Astrocyte (in vitro differentiated cells and primary cell): ENCODE measurements at regions not wholly inside any gene's neighbourhood (a gene's known extent, or its start where the extent isn't known, plus 50 kb on each side); places are given as distances from the start of the nearest gene placed in this dataset.

Experiments
- DNase-seq: peaks from one replicate; pipeline ENCODE4 v3.0.0-alpha.2; 2010; ENCODE audit warnings: low read depth
- FAIRE-seq: peaks from 2 replicates; lab custom pipeline; 2011; peaks lifted over from hg19 to GRCh38; lab: Jason Lieb, UNC
- H2AFZ ChIP-seq: 2 replicates; pipeline ENCODE4 v1.6.0; 2012; ENCODE audit warnings: low read depth, low read length, inconsistent platforms
- H3K27ac ChIP-seq: 2 replicates; pipeline ENCODE4 v1.5.1; 2011; ENCODE audit warnings: low read depth, low read length, inconsistent platforms
- H3K27me3 ChIP-seq: 2 replicates; pipeline ENCODE4 v1.6.0; 2011; ENCODE audit warnings: low read length, inconsistent platforms; ENCODE audit not compliant: insufficient read depth
- H3K36me3 ChIP-seq: 2 replicates; pipeline ENCODE4 v1.5.1; 2011; ENCODE audit warnings: low read length, inconsistent platforms; ENCODE audit not compliant: insufficient read depth
- H3K4me1 ChIP-seq: 2 replicates; pipeline ENCODE4 v1.5.1; 2011; ENCODE audit warnings: low read length, inconsistent platforms; ENCODE audit not compliant: insufficient read depth
- H3K4me2 ChIP-seq: 2 replicates; pipeline ENCODE4 v1.6.0; 2012; ENCODE audit warnings: low read length, inconsistent platforms
- H3K4me3 ChIP-seq: 2 replicates; pipeline ENCODE4 v1.5.1; 2011; ENCODE audit warnings: low read depth, mild to moderate bottlenecking, low read length, inconsistent platforms; ENCODE audit not compliant: insufficient read depth
- H3K79me2 ChIP-seq: 2 replicates; pipeline ENCODE4 v1.6.0; 2012; ENCODE audit warnings: mild to moderate bottlenecking, low read length, inconsistent platforms; ENCODE audit not compliant: insufficient read depth
- H3K9ac ChIP-seq: 2 replicates; pipeline ENCODE4 v1.6.0; 2012; ENCODE audit warnings: mild to moderate bottlenecking, low read length, inconsistent platforms
- H3K9me3 ChIP-seq: 2 replicates; pipeline ENCODE4 v1.5.1; 2012; ENCODE audit warnings: low read depth, mild to moderate bottlenecking, low read length, inconsistent platforms; ENCODE audit not compliant: insufficient read depth
- H4K20me1 ChIP-seq: 2 replicates; pipeline ENCODE4 v1.6.0; 2012; ENCODE audit warnings: low read length, inconsistent platforms; ENCODE audit not compliant: insufficient read depth
- H3K27ac Mint-ChIP-seq: one replicate; pipeline ENCODE4 v1.8.0; 2021; ENCODE audit warnings: mild to moderate bottlenecking, mixed read lengths; ENCODE audit not compliant: unreplicated experiment
- H3K27me3 Mint-ChIP-seq: one replicate; pipeline ENCODE4 v1.8.0; 2021; ENCODE audit warnings: low read depth, mixed read lengths; ENCODE audit not compliant: unreplicated experiment
- H3K36me3 Mint-ChIP-seq: one replicate; pipeline ENCODE4 v1.8.0; 2021; ENCODE audit warnings: low read depth, mixed read lengths; ENCODE audit not compliant: unreplicated experiment
- H3K4me1 Mint-ChIP-seq: one replicate; pipeline ENCODE4 v1.8.0; 2021; ENCODE audit warnings: low read depth, mixed read lengths; ENCODE audit not compliant: unreplicated experiment
- H3K4me3 Mint-ChIP-seq: one replicate; pipeline ENCODE4 v1.8.0; 2021; ENCODE audit warnings: mild to moderate bottlenecking, moderate library complexity, mixed read lengths; ENCODE audit not compliant: unreplicated experiment
- H3K9me3 Mint-ChIP-seq: one replicate; pipeline ENCODE4 v1.8.0; 2021; ENCODE audit warnings: mild to moderate bottlenecking, mixed read lengths; ENCODE audit not compliant: unreplicated experiment
- EZH2 ChIP-seq: IDR thresholded peaks from 2 replicates; pipeline ENCODE4 v1.6.1; 2012; ENCODE audit warnings: mild to moderate bottlenecking, low read length, inconsistent platforms; ENCODE audit not compliant: insufficient read depth
- TF ChIP-seq, protein P1 (sequence below): IDR thresholded peaks from 2 replicates; pipeline ENCODE4 v1.5.1; 2011; ENCODE audit warnings: low read depth, mild to moderate bottlenecking, inconsistent platforms, low read length, moderate library complexity; ENCODE audit not compliant: insufficient read depth

DNA sequence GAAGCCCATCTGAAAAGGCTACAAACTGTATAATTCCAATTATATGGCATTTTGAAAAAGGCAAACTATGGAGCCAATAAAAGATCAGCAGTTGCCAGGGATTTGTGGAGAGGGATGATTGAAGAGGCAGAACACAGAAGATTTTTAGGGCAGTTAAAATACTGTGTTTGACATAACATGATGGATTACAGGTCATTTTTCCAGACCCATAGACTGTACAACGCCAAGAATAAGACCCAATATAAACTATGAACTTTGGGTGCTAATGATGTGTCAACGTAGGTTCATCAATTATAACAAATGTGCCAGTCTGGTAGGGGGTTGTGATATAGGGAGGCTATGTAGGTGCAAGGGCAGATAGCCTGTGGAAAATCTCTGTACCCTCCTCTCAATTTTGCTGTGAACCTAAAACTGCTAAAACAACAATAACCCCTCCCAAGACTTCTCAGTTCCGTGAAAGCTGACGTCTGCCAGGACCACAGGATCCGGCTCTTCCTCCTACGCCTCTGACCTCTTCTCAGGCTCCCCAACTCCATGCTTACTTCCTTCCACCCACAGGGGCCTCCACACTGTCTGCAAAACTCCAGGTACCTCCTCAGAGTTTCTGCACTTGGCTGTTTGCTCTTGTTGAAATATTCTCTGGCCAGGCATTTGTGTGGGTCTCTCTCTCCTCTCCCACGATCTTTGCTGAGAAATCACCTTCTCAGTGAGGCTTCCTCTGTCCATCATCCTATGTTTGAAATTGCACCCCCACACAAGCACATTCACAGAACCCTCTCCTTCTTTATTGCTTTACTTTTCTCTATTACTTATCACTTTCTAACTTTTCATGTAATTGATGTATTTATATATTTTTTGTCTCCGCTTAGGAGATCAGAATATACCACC is 131.4 kb downstream of the BBS10 start:
- Histone ChIP-seq H3K27ac (no peak overlapping the region), H3K79me2 (no peaks in the 10 kb centered on the region), H3K36me3 (no peaks in the 10 kb centered on the region), H3K4me2 (no peak overlapping the region), H3K4me3 (no peak overlapping the region), H4K20me1 (no peaks in the 10 kb centered on the region), H3K9ac (no peak overlapping the region), H3K4me1 (no peaks in the 10 kb centered on the region), H3K9me3 (no peaks in the 10 kb centered on the region), H3K27me3 (no peaks in the 10 kb centered on the region), H2AFZ (no peak overlapping the region)
- DNase-seq: peak; percentile 18
- H3K9me3 Mint-ChIP-seq: no peaks in the 10 kb centered on the region
- H3K36me3 Mint-ChIP-seq: no peaks in the 10 kb centered on the region
- peak overlapping the region; percentile 28 for H3K4me3 Mint-ChIP-seq
- no peaks in the 10 kb centered on the region for H3K27me3 Mint-ChIP-seq
- TF ChIP-seq, protein P1, sequence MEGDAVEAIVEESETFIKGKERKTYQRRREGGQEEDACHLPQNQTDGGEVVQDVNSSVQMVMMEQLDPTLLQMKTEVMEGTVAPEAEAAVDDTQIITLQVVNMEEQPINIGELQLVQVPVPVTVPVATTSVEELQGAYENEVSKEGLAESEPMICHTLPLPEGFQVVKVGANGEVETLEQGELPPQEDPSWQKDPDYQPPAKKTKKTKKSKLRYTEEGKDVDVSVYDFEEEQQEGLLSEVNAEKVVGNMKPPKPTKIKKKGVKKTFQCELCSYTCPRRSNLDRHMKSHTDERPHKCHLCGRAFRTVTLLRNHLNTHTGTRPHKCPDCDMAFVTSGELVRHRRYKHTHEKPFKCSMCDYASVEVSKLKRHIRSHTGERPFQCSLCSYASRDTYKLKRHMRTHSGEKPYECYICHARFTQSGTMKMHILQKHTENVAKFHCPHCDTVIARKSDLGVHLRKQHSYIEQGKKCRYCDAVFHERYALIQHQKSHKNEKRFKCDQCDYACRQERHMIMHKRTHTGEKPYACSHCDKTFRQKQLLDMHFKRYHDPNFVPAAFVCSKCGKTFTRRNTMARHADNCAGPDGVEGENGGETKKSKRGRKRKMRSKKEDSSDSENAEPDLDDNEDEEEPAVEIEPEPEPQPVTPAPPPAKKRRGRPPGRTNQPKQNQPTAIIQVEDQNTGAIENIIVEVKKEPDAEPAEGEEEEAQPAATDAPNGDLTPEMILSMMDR: no peak
- TF ChIP-seq EZH2: no peak
- no peak for FAIRE-seq
- peak overlapping the region; percentile 73 for H3K27ac Mint-ChIP-seq
- peaks cover 27% of the 10 kb centered on the region for H3K4me1 Mint-ChIP-seq

DNA sequence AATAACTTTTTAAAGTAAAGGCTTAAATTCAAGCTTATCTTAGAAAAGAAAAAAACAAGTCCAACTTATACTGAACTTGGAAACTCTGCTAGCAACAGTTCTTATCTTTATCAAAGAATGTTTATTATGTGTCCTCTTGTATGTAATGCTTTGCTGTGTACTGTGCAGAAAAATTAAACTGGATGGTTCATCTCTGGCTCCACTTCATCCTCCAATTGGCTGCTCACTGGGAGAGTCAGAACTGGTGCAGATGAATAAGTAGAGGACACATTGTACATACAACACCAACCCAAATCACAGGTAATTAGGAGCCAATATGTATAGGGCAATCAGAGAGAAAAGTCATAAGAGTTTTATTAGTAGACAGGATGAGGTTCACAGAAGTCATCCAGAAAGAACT is 123.6 kb upstream of the NAP1L1 start:
- no peak overlapping the region for H3K4me3 ChIP-seq
- TF ChIP-seq EZH2: no peak
- TF ChIP-seq, protein P1: no peak
- Mint-ChIP-seq H3K4me1 (peaks cover 4% of the 10 kb centered on the region), H3K27ac (no peak overlapping the region), H3K4me3 (no peak overlapping the region), H3K27me3 (peaks cover 9% of the 10 kb centered on the region), H3K9me3 (peaks cover 7% of the 10 kb centered on the region), H3K36me3 (peaks cover 5% of the 10 kb centered on the region)
- H3K27ac ChIP-seq: no peak overlapping the region
- H3K36me3 ChIP-seq: no peaks in the 10 kb centered on the region
- no peaks in the 10 kb centered on the region for H3K79me2 ChIP-seq
- no peaks in the 10 kb centered on the region for H3K27me3 ChIP-seq
- FAIRE-seq (no peak), DNase-seq (no peak)
- no peaks in the 10 kb centered on the region for H3K4me1 ChIP-seq
- no peak overlapping the region for H3K9ac ChIP-seq
- H3K4me2 ChIP-seq: no peak overlapping the region
- no peaks in the 10 kb centered on the region for H4K20me1 ChIP-seq
- H3K9me3 ChIP-seq: no peaks in the 10 kb centered on the region
- no peak overlapping the region for H2AFZ ChIP-seq

DNA sequence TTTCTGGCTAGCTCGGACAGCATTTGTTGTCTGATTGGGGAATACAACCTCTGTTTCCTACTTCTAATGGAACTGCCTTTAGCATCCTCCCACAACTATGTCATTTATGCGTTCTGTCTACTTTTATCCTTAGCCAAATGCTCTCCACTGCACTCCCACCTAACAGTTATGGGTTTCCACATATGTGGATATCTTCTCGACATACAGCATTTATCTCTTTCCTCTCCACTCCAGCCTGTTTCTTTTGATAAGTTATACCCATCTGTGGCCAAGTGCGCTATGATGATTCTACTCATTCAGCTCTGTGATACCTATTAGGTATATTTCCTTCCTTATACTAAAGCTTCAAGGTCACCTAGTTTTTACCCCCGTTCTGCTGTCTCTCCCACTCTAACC is 122.2 kb upstream of the NAP1L1 start:
- TF ChIP-seq EZH2: no peak
- TF ChIP-seq, protein P1: no peak
- Histone ChIP-seq H3K4me3 (no peak overlapping the region), H3K9me3 (no peaks in the 10 kb centered on the region)

More for the DNA sequence above, 122.2 kb upstream of the NAP1L1 start:
- Histone ChIP-seq H3K27me3 (no peaks in the 10 kb centered on the region), H3K9ac (no peak overlapping the region), H4K20me1 (no peaks in the 10 kb centered on the region), H3K79me2 (no peaks in the 10 kb centered on the region), H3K27ac (no peak overlapping the region), H3K36me3 (no peaks in the 10 kb centered on the region), H3K4me1 (no peaks in the 10 kb centered on the region), H3K4me2 (no peak overlapping the region), H2AFZ (no peak overlapping the region)
- DNase-seq (no peak), FAIRE-seq (no peak)
- Mint-ChIP-seq H3K4me1 (peaks cover 14% of the 10 kb centered on the region), H3K27me3 (peaks cover 9% of the 10 kb centered on the region), H3K9me3 (peaks cover 14% of the 10 kb centered on the region), H3K36me3 (peaks cover 5% of the 10 kb centered on the region), H3K27ac (no peak overlapping the region), H3K4me3 (no peak overlapping the region)
